Activated naive CD8-positive, alpha-beta T cell treated with anti-CD3 and anti-CD28 coated beads for 36 hours (primary cell): ENCODE measurements at regions not wholly inside any gene's neighbourhood (a gene's known extent, or its start where the extent isn't known, plus 50 kb on each side); places are given as distances from the start of the nearest gene placed in this dataset.

ENCODE experiments used
- DNase-seq: peaks from one replicate; pipeline ENCODE4 v3.0.0; 2021
- H3K27ac Mint-ChIP-seq: one replicate; pipeline ENCODE4 v1.8.0; 2022; ENCODE audit warnings: mild to moderate bottlenecking, moderate library complexity, mixed read lengths
- H3K27me3 Mint-ChIP-seq: one replicate; pipeline ENCODE4 v1.8.0; 2022; ENCODE audit warnings: mild to moderate bottlenecking, mixed read lengths
- H3K36me3 Mint-ChIP-seq: one replicate; pipeline ENCODE4 v1.8.0; 2021; ENCODE audit warnings: mild to moderate bottlenecking, mixed read lengths
- H3K4me1 Mint-ChIP-seq: one replicate; pipeline ENCODE4 v1.8.0; 2021; ENCODE audit warnings: mixed read lengths
- H3K4me3 Mint-ChIP-seq: one replicate; pipeline ENCODE4 v1.8.0; 2022; ENCODE audit warnings: mild to moderate bottlenecking, moderate library complexity, mixed read lengths
- H3K9me3 Mint-ChIP-seq: one replicate; pipeline ENCODE4 v1.8.0; 2022; ENCODE audit warnings: mixed read lengths

DNA sequence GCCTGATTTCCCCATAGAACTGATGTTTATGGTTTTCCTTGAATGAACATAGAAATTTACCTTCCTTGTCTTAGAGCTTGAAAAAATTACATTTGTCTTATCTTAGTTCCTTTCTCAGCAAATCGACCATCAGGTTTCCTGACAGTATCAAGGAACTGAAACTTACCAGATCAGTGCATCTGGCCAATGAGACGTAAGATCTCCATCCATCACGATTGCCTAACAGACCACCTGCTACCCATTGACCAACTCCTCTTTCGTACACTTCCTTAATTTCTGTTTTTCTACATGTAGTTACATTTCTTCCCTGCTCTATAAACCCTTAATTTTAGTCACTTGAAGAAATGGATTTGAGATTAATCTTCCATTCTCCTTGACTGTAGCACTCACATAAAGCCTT lies 57.4 kb upstream of the TMPRSS15 start:
- Mint-ChIP-seq H3K27ac (no peak overlapping the region), H3K27me3 (no peaks in the 10 kb centered on the region), H3K9me3 (peaks cover 9% of the 10 kb centered on the region), H3K4me1 (no peaks in the 10 kb centered on the region), H3K36me3 (no peaks in the 10 kb centered on the region), H3K4me3 (no peak overlapping the region)
- no peak for DNase-seq

GRCh38 chr21:18461743-18462142 lies 58.2 kb upstream of the TMPRSS15 start:
- no peak for DNase-seq
- Mint-ChIP-seq H3K4me1 (no peaks in the 10 kb centered on the region), H3K4me3 (no peak overlapping the region), H3K27me3 (no peaks in the 10 kb centered on the region), H3K36me3 (no peaks in the 10 kb centered on the region), H3K27ac (no peak overlapping the region), H3K9me3 (peaks cover 13% of the 10 kb centered on the region)

GRCh38 chr21:18467715-18468114 lies 64.1 kb upstream of the TMPRSS15 start:
- peaks cover 13% of the 10 kb centered on the region for H3K9me3 Mint-ChIP-seq
- no peaks in the 10 kb centered on the region for H3K36me3 Mint-ChIP-seq
- no peaks in the 10 kb centered on the region for H3K4me1 Mint-ChIP-seq
- no peak for DNase-seq
- no peaks in the 10 kb centered on the region for H3K27me3 Mint-ChIP-seq
- H3K27ac Mint-ChIP-seq = no peak overlapping the region
- no peak overlapping the region for H3K4me3 Mint-ChIP-seq

- H3K36me3 Mint-ChIP-seq = no peaks in the 10 kb centered on the region
- no peak overlapping the region for H3K4me3 Mint-ChIP-seq
- H3K4me1 Mint-ChIP-seq = no peaks in the 10 kb centered on the region
- H3K9me3 Mint-ChIP-seq = peaks cover 11% of the 10 kb centered on the region
- H3K27ac Mint-ChIP-seq = no peak overlapping the region
- no peak for DNase-seq
- H3K27me3 Mint-ChIP-seq = no peaks in the 10 kb centered on the region
Observed at GRCh38 chr21:18468790-18469189, 65.2 kb upstream of the TMPRSS15 start.

GRCh38 chr21:18476639-18477038 lies 73.1 kb upstream of the TMPRSS15 start:
- no peak overlapping the region for H3K4me3 Mint-ChIP-seq
- no peaks in the 10 kb centered on the region for H3K4me1 Mint-ChIP-seq
- H3K27me3 Mint-ChIP-seq = no peaks in the 10 kb centered on the region
- DNase-seq = no peak
- H3K27ac Mint-ChIP-seq = no peak overlapping the region
- H3K9me3 Mint-ChIP-seq = peaks cover 4% of the 10 kb centered on the region
- H3K36me3 Mint-ChIP-seq = no peaks in the 10 kb centered on the region

- DNase-seq = no peak
- Mint-ChIP-seq H3K27ac (no peak overlapping the region), H3K9me3 (peaks cover 4% of the 10 kb centered on the region), H3K36me3 (no peaks in the 10 kb centered on the region), H3K4me3 (no peak overlapping the region), H3K27me3 (no peaks in the 10 kb centered on the region), H3K4me1 (no peaks in the 10 kb centered on the region)
Observed at GRCh38 chr21:18477043-18477442, 73.5 kb upstream of the TMPRSS15 start.

GRCh38 chr21:18478513-18478912 lies 74.9 kb upstream of the TMPRSS15 start:
- no peaks in the 10 kb centered on the region for H3K27me3 Mint-ChIP-seq
- no peak for DNase-seq
- no peak overlapping the region for H3K4me3 Mint-ChIP-seq
- peaks cover 4% of the 10 kb centered on the region for H3K9me3 Mint-ChIP-seq
- no peaks in the 10 kb centered on the region for H3K36me3 Mint-ChIP-seq
- H3K4me1 Mint-ChIP-seq = no peaks in the 10 kb centered on the region
- no peak overlapping the region for H3K27ac Mint-ChIP-seq

- Mint-ChIP-seq H3K36me3 (no peaks in the 10 kb centered on the region), H3K4me3 (no peak overlapping the region), H3K9me3 (no peaks in the 10 kb centered on the region), H3K4me1 (no peaks in the 10 kb centered on the region), H3K27ac (no peak overlapping the region), H3K27me3 (no peaks in the 10 kb centered on the region)
- no peak for DNase-seq
Observed at GRCh38 chr21:18488252-18488651, 84.7 kb upstream of the TMPRSS15 start.

DNA sequence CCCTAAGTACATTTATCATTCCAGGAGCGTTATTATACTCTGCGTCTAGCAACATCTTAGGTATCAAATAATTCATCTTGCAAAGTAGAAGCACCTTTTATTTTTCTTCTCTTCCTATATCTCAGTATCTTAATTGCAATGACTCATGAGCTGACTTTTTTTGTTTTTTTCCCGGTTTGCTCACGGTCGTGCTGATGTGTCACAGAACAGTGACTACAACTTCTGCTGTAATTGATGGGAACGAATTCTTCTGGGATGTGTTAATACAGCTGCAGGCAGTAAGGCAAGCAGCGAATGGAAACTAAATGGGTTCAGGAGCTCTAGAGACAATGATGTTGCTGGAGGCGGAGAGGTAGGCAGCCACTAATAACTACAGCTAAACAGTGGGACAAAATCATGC lies 89.8 kb upstream of the TMPRSS15 start:
- Mint-ChIP-seq H3K27ac (no peak overlapping the region), H3K36me3 (no peaks in the 10 kb centered on the region), H3K4me3 (no peak overlapping the region), H3K27me3 (no peaks in the 10 kb centered on the region), H3K4me1 (no peaks in the 10 kb centered on the region), H3K9me3 (no peaks in the 10 kb centered on the region)
- DNase-seq = no peak

GRCh38 chr21:18495523-18495922 lies 91.9 kb upstream of the TMPRSS15 start:
- DNase-seq = no peak
- Mint-ChIP-seq H3K36me3 (no peaks in the 10 kb centered on the region), H3K27me3 (no peaks in the 10 kb centered on the region), H3K27ac (no peak overlapping the region), H3K4me1 (no peaks in the 10 kb centered on the region), H3K9me3 (no peaks in the 10 kb centered on the region), H3K4me3 (no peak overlapping the region)

DNA sequence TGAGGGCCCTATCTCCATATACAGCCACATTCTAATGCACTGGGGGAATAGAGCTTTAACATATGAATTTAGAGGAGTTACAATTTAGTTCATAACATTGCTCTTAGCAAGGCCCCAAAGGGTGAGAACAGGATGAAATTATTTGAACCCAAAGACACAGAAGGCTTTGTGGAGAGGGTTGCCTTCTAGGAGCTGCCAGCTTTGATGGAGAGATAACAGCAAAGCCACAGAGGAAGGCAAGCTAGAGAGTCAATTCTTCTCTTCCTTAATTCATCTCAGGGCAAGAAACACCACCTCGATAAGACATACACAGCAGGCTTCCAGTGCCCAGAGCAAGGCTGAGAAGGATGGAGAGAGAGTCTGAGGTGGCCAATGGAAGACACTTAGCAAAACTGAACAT lies 94.8 kb upstream of the TMPRSS15 start:
- no peaks in the 10 kb centered on the region for H3K4me1 Mint-ChIP-seq
- H3K4me3 Mint-ChIP-seq = no peak overlapping the region

GRCh38 chr21:18499761-18500376 lies 96.3 kb upstream of the TMPRSS15 start:
- DNase-seq = peak; percentile 6
- no peaks in the 10 kb centered on the region for H3K36me3 Mint-ChIP-seq

More for the DNA sequence above, 94.8 kb upstream of the TMPRSS15 start:
- no peak overlapping the region for H3K27ac Mint-ChIP-seq
- H3K36me3 Mint-ChIP-seq = no peaks in the 10 kb centered on the region
- no peaks in the 10 kb centered on the region for H3K9me3 Mint-ChIP-seq
- H3K27me3 Mint-ChIP-seq = no peaks in the 10 kb centered on the region
- DNase-seq = no peak

GRCh38 chr21:18518054-18518481 lies 114.5 kb upstream of the TMPRSS15 start:
- Mint-ChIP-seq H3K4me3 (no peak overlapping the region), H3K36me3 (no peaks in the 10 kb centered on the region), H3K9me3 (no peaks in the 10 kb centered on the region), H3K4me1 (no peaks in the 10 kb centered on the region), H3K27ac (no peak overlapping the region), H3K27me3 (no peaks in the 10 kb centered on the region)
- no peak for DNase-seq

More at GRCh38 chr21:18499761-18500376, 96.3 kb upstream of the TMPRSS15 start:
- Mint-ChIP-seq H3K4me3 (no peak overlapping the region), H3K27me3 (no peaks in the 10 kb centered on the region), H3K27ac (no peak overlapping the region), H3K9me3 (peaks cover 6% of the 10 kb centered on the region), H3K4me1 (no peaks in the 10 kb centered on the region)

DNA sequence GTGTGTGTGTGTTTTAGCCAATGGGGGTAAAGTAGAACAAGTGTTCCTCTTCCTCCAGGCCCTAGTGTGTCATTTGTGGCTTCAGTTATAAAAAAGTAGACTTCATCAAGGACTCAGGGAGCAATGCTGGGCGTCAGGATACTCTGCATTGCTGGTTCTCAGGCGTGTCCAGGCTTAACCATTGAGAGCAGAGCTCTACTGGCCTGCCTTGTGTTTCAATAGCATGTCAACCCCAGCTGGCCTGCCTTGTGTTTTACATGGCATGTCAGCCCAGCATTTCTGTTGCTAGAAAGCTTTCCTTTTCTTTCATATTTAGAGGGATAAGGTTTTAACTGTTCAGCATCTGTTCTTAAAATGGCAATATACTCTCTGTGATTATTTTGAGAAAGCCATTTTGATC lies 117.6 kb upstream of the TMPRSS15 start:
- no peaks in the 10 kb centered on the region for H3K27me3 Mint-ChIP-seq
- no peak overlapping the region for H3K27ac Mint-ChIP-seq
- H3K36me3 Mint-ChIP-seq = no peaks in the 10 kb centered on the region
- H3K4me3 Mint-ChIP-seq = no peak overlapping the region
- H3K4me1 Mint-ChIP-seq = no peaks in the 10 kb centered on the region
- DNase-seq = no peak
- no peaks in the 10 kb centered on the region for H3K9me3 Mint-ChIP-seq

DNA sequence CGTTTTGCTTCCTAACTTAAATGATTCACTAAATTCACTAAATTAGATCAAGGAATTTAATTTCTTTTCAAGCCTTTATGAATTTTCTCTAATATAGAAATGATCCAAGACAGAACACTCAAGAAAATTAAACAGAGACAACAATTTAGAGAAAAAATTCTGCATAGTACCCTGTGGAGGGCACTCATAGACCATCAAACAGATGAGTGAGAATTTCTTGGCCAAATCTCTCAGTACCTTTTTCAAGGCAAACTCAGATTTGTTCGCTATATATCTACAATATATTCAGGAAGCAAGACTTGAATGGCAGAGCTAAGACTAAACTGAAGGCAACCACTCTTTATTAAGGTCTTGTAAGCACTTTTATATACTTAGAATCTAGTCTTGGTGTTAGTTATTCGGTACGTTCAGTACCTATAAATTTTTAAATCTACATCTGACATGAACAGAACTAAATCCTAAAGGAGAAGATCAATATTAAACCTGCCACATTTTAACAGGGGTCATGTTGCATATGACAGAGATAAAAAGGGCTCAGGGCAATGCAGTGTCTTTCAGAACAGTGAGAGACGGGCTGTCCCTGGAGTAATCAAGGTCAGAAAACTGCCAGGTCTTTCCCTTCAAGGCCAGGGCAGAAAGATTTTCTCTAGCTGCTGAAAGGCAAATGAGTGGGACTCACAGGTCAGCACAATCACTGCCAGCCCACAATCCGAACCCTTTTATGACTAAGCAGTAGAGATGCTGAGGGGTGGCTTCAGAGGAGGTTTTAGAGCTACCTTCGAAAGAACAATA lies 118.8 kb upstream of the TMPRSS15 start:
- H3K36me3 Mint-ChIP-seq = no peaks in the 10 kb centered on the region
- H3K27me3 Mint-ChIP-seq = no peaks in the 10 kb centered on the region
- DNase-seq = no peak
- no peaks in the 10 kb centered on the region for H3K9me3 Mint-ChIP-seq
- no peak overlapping the region for H3K4me3 Mint-ChIP-seq
- H3K27ac Mint-ChIP-seq = no peak overlapping the region
- H3K4me1 Mint-ChIP-seq = no peaks in the 10 kb centered on the region
